ENCODE measurements at regions not wholly inside any gene's neighbourhood (a gene's known extent, or its start where the extent isn't known, plus 50 kb on each side); places are given as distances from the start of the nearest gene placed in this dataset.

DNA sequence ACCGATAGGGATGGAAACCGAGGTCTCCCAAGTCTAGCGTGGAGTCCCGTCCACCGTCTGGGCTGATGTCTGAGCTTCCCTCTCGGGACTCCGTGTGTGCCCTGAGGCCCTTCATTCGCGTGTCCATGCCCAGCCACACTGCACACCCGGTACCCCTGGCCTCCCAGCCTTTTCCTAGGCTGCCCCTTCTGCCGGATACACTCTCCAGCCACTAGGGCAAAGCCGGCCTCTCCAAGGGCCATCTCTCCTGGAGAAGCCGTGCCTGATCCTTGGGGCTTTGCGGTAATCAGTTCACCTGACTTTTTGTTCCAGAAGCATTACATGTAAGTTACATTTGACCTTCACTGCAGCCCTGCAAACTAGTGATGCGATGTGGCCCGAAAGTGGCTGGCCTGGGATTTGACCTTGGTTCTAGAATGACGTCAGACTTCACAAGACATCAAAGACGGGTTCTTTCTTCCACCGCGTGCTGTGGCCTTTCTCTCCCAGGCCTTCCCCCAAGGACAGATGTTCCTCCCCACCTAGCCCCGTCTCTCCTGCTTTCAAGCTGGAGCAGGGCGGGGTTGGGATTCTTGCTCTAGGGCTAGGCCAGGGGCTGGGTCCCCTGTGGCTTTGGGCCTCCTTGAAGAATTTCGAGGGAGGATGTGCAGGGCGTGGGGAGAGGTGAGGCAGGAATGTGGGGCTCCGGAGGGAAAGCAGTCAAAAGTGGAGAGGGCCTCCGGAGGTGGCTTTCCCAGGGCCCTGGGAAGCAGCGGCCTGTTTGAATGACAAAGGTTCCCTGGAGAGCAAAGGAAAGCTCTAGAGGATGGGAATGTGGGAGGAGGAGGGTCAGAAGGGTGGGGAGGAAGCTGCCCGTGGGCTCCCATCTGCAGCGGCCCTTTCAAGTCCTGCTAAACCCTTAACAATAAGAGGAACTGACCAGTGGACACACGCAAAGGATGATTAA, 49.7 kb upstream of the SLC2A1 start:
- DNase-seq (ENCODE audit: low spot score): peak; percentile 78

All from LoVo (cell line).